ENCODE measurements at regions not wholly inside any gene's neighbourhood (a gene's known extent, or its start where the extent isn't known, plus 50 kb on each side); places are given as distances from the start of the nearest gene placed in this dataset.

GRCh38 chr9:89808756-89809181 lies 204.0 kb downstream of the GADD45G start:
- peak; percentile 20 for DNase-seq (ENCODE audit: low read depth)

GRCh38 chr9:89810431-89810830 lies 205.6 kb downstream of the GADD45G start:
- DNase-seq (ENCODE audit: low read depth) = peak; percentile 9

- no peak for DNase-seq (ENCODE audit: low read depth)
Observed at GRCh38 chr9:89811356-89811755, 206.5 kb downstream of the GADD45G start.

GRCh38 chr9:89811886-89812450 lies 207.2 kb downstream of the GADD45G start:
- no peak for DNase-seq (ENCODE audit: low read depth)

- DNase-seq (ENCODE audit: low read depth) = no peak
Observed at GRCh38 chr9:89812556-89813181, 207.9 kb downstream of the GADD45G start.

GRCh38 chr9:89813482-89813881 lies 208.7 kb downstream of the GADD45G start:
- no peak for DNase-seq (ENCODE audit: low read depth)

GRCh38 chr9:89814340-89815040 lies 209.7 kb downstream of the GADD45G start:
- DNase-seq (ENCODE audit: low read depth) = peak; percentile 4

GRCh38 chr9:89815061-89815902 lies 210.5 kb downstream of the GADD45G start:
- no peak for DNase-seq (ENCODE audit: low read depth)

GRCh38 chr9:89815903-89816573 lies 211.2 kb downstream of the GADD45G start:
- DNase-seq (ENCODE audit: low read depth) = no peak

- DNase-seq (ENCODE audit: low read depth) = no peak
Observed at GRCh38 chr9:89817151-89817950, 212.5 kb downstream of the GADD45G start.

- no peak for DNase-seq (ENCODE audit: low read depth)
Observed at GRCh38 chr9:89820337-89820736, 215.5 kb downstream of the GADD45G start.

- peak; percentile 10 for DNase-seq (ENCODE audit: low read depth)
Observed at GRCh38 chr9:89821081-89821480, 216.3 kb downstream of the GADD45G start.

- no peak for DNase-seq (ENCODE audit: low read depth)
Observed at GRCh38 chr9:89822996-89823395, 218.2 kb downstream of the GADD45G start.

- DNase-seq (ENCODE audit: low read depth) = no peak
Observed at GRCh38 chr9:89825669-89826068, 220.9 kb downstream of the GADD45G start.

- no peak for DNase-seq (ENCODE audit: low read depth)
Observed at GRCh38 chr9:89826186-89826585, 221.4 kb downstream of the GADD45G start.

GRCh38 chr9:89829346-89829745 lies 224.5 kb downstream of the GADD45G start:
- no peak for DNase-seq (ENCODE audit: low read depth)

GRCh38 chr9:89835666-89836065 lies 230.9 kb downstream of the GADD45G start:
- no peak for DNase-seq (ENCODE audit: low read depth)

GRCh38 chr9:89837162-89837933 lies 232.5 kb downstream of the GADD45G start:
- DNase-seq (ENCODE audit: low read depth) = no peak

GRCh38 chr9:89837934-89838310 lies 233.1 kb downstream of the GADD45G start:
- no peak for DNase-seq (ENCODE audit: low read depth)

GRCh38 chr9:89838621-89839020 lies 233.8 kb downstream of the GADD45G start:
- no peak for DNase-seq (ENCODE audit: low read depth)
